HUES6 (cell line): ENCODE measurements at regions not wholly inside any gene's neighbourhood (a gene's known extent, or its start where the extent isn't known, plus 50 kb on each side); places are given as distances from the start of the nearest gene placed in this dataset.

Experiments used
- H3K27ac ChIP-seq: 2 replicates; pipeline ENCODE4 v1.7.0; 2013; ENCODE audit warnings: low read depth, mild to moderate bottlenecking, low read length, inconsistent platforms
- H3K27me3 ChIP-seq: 2 replicates; pipeline ENCODE4 v1.6.1; 2013; ENCODE audit warnings: low read length; ENCODE audit not compliant: control insufficient read depth, insufficient read depth
- H3K36me3 ChIP-seq: 2 replicates; pipeline ENCODE4 v1.6.1; 2013; ENCODE audit warnings: low read length; ENCODE audit not compliant: control insufficient read depth, insufficient read depth
- H3K4me1 ChIP-seq: 2 replicates; pipeline ENCODE4 v1.6.1; 2013; ENCODE audit warnings: low read length; ENCODE audit not compliant: control insufficient read depth, insufficient read depth
- H3K4me3 ChIP-seq: 2 replicates; pipeline ENCODE4 v1.5.1; 2013; ENCODE audit warnings: low read depth, low read length
- H3K9ac ChIP-seq: one replicate; pipeline ENCODE4 v1.6.1; 2013; ENCODE audit warnings: mild to moderate bottlenecking, low read length
- H3K9me3 ChIP-seq: 2 replicates; pipeline ENCODE4 v1.6.1; 2013; ENCODE audit warnings: low read depth, low read length; ENCODE audit not compliant: control insufficient read depth, insufficient read depth

- Histone ChIP-seq H3K27me3 (no peaks in the 10 kb centered on the region), H3K27ac (no peak overlapping the region), H3K4me3 (no peak overlapping the region), H3K9ac (no peak overlapping the region), H3K4me1 (peaks cover 6% of the 10 kb centered on the region; the same call in 1 of the 2 replicates), H3K36me3 (no peaks in the 10 kb centered on the region), H3K9me3 (no peaks in the 10 kb centered on the region)
Measured at GRCh38 chr18:41351430-41351829, 603.6 kb upstream of the PIK3C3 start.

DNA sequence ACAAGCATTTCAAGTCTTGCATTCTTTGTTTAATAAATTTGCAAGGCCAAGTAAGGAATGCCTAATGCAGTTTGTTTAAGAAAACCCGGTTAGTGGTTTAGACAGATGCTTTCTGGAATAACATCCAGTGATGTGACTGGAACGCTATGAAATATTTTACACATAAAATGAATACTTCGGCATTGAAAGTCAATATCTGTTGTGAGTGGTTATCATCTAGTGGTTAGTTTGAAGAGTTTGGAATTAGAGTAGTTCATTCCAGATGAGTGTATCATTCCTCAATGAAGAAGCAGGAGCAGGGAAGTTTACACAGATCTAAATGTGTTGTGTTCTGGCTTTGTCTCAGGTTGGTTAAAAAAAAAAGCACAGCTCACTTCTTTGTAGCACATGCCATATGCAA is 608.0 kb upstream of the PIK3C3 start:
- no peak overlapping the region for H3K27ac ChIP-seq
- H3K9me3 ChIP-seq = no peaks in the 10 kb centered on the region
- no peak overlapping the region for H3K4me3 ChIP-seq
- H3K9ac ChIP-seq = no peak overlapping the region
- no peaks in the 10 kb centered on the region for H3K36me3 ChIP-seq
- no peaks in the 10 kb centered on the region for H3K27me3 ChIP-seq
- H3K4me1 ChIP-seq = no peaks in the 10 kb centered on the region

GRCh38 chr18:41343808-41344207 is 611.2 kb upstream of the PIK3C3 start:
- no peaks in the 10 kb centered on the region for H3K9me3 ChIP-seq
- no peaks in the 10 kb centered on the region for H3K36me3 ChIP-seq
- H3K4me1 ChIP-seq = no peaks in the 10 kb centered on the region
- no peaks in the 10 kb centered on the region for H3K27me3 ChIP-seq
- H3K9ac ChIP-seq = no peak overlapping the region
- no peak overlapping the region for H3K4me3 ChIP-seq
- no peak overlapping the region for H3K27ac ChIP-seq

DNA sequence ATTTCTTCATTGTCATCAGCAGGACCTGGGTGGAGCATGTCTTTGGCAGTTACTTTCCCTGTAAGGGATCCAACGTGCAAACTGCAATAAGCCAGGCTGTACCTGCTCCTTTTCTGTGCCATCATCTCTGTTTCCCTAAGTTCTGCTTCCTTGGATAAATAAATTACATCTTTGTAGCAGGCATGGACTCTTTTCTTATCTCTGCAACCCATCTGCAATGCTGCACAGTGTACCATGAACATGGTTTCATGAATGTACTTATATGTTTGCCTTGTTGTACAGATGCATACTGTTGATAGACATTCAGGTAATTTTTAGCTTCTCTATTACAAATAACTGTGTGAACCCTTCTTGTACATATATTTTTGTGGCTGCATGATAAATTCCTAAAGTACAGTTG is 616.7 kb upstream of the PIK3C3 start:
- no peaks in the 10 kb centered on the region for H3K4me1 ChIP-seq
- H3K9ac ChIP-seq = no peak overlapping the region
- no peaks in the 10 kb centered on the region for H3K36me3 ChIP-seq
- H3K4me3 ChIP-seq = no peak overlapping the region
- H3K27me3 ChIP-seq = no peaks in the 10 kb centered on the region
- H3K9me3 ChIP-seq = no peaks in the 10 kb centered on the region
- no peak overlapping the region for H3K27ac ChIP-seq

- H3K9ac ChIP-seq = no peak overlapping the region
- peaks cover 25% of the 10 kb centered on the region for H3K9me3 ChIP-seq
- no peaks in the 10 kb centered on the region for H3K4me1 ChIP-seq
- no peaks in the 10 kb centered on the region for H3K36me3 ChIP-seq
- no peak overlapping the region for H3K4me3 ChIP-seq
- no peak overlapping the region for H3K27ac ChIP-seq
- H3K27me3 ChIP-seq = no peaks in the 10 kb centered on the region
Measured at GRCh38 chr18:41331661-41332060, 623.4 kb upstream of the PIK3C3 start.

- Histone ChIP-seq H3K9ac (no peak overlapping the region), H3K27me3 (no peaks in the 10 kb centered on the region), H3K4me1 (no peaks in the 10 kb centered on the region), H3K4me3 (no peak overlapping the region), H3K27ac (no peak overlapping the region), H3K9me3 (peaks cover 41% of the 10 kb centered on the region), H3K36me3 (no peaks in the 10 kb centered on the region)
Measured at GRCh38 chr18:41326311-41326710, 628.7 kb upstream of the PIK3C3 start.

DNA sequence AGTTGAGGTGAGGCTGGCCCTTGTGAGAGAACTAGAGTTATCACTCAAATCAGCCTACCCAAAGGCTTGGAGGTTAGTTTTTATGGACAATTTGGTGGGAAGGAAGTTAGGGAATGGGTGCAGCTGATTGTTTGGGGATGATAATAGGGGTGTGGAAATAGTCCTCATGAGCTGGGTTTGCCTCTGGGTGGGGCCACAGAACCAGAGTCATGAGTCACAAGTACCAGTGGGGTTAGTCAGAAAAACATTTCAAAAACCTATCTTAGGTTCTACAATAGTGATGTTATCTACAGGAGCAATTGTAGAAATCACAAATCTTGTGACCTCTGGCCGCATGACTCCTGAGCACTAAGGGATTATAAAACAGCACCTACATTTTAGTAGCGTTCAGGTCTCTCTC is 630.1 kb upstream of the PIK3C3 start:
- Histone ChIP-seq H3K27ac (no peak overlapping the region), H3K9ac (no peak overlapping the region), H3K36me3 (no peaks in the 10 kb centered on the region), H3K27me3 (no peaks in the 10 kb centered on the region), H3K9me3 (peaks cover 41% of the 10 kb centered on the region), H3K4me1 (no peaks in the 10 kb centered on the region), H3K4me3 (no peak overlapping the region)

DNA sequence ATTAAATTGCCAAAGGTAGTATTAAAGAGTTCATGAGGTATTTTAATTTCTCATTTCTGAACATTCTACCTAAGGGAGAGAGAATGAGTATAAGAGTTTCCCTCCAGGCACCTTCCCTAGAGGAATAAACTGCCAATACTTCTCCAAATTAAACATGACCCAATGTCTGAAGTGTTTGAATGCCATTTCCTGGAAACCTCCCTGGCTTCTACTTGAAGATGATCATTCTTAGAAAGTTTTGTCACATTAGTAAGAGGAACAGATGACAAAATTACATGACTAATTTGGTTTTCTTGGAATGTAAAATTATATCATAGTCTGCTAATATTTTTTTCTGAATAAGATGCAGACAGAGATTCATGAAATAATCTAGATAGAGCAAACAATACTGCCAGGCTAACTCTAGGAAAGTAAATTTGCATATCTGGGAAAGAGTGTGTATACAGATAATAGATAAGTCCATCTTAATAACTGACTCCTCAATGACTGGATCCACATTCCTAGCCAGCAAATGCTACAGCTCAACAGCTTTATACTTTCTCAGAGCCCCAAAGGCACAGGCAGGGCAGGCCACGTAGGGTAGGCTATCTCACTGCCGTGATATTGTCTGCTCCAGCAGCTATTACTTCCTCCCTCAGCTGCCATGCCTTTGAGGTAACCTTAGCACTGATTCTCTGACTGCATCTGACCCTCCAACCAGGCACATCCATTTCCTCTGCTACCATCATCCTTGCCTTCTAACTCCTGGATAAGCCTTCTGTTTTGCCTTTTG is 630.8 kb upstream of the PIK3C3 start:
- Histone ChIP-seq H3K4me1 (no peaks in the 10 kb centered on the region), H3K36me3 (no peaks in the 10 kb centered on the region), H3K27ac (no peak overlapping the region), H3K9ac (no peak overlapping the region), H3K4me3 (no peak overlapping the region), H3K9me3 (peaks cover 36% of the 10 kb centered on the region), H3K27me3 (no peaks in the 10 kb centered on the region)

- Histone ChIP-seq H3K4me1 (no peaks in the 10 kb centered on the region), H3K27ac (no peak overlapping the region), H3K9ac (no peak overlapping the region), H3K9me3 (peaks cover 26% of the 10 kb centered on the region), H3K36me3 (no peaks in the 10 kb centered on the region), H3K4me3 (no peak overlapping the region), H3K27me3 (no peaks in the 10 kb centered on the region)
Measured at GRCh38 chr18:41323044-41323443, 632.0 kb upstream of the PIK3C3 start.

- no peak overlapping the region for H3K4me3 ChIP-seq
- H3K9me3 ChIP-seq = peaks cover 27% of the 10 kb centered on the region
- no peaks in the 10 kb centered on the region for H3K36me3 ChIP-seq
- H3K9ac ChIP-seq = no peak overlapping the region
- no peaks in the 10 kb centered on the region for H3K27me3 ChIP-seq
- no peaks in the 10 kb centered on the region for H3K4me1 ChIP-seq
- no peak overlapping the region for H3K27ac ChIP-seq
Measured at GRCh38 chr18:41320100-41320499, 634.9 kb upstream of the PIK3C3 start.

DNA sequence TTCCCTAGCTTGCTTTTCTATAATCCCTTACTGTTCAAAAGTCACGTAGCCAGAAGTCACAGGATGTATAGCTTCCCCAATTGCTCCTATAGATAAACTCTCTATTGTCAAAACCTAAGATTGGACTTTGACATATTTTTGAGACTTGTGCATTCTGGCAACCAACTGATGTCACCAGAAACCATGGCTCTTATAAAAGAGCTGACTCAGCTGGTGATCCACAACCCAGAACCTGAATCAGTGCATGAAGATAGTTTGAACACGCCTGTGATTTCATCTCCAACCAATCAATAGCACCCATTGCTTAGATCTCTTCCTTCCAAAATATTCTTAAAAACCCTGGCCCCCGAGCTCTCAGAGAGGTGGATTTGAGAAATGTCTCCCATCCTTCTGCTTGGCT is 639.9 kb upstream of the PIK3C3 start:
- H3K9ac ChIP-seq = no peak overlapping the region

More for the DNA sequence above, 639.9 kb upstream of the PIK3C3 start:
- no peak overlapping the region for H3K4me3 ChIP-seq
- H3K9me3 ChIP-seq = peaks cover 42% of the 10 kb centered on the region
- H3K27me3 ChIP-seq = no peaks in the 10 kb centered on the region
- H3K27ac ChIP-seq = no peak overlapping the region
- peaks cover 3% of the 10 kb centered on the region; the same call in 1 of the 2 replicates for H3K36me3 ChIP-seq
- H3K4me1 ChIP-seq = peaks cover 8% of the 10 kb centered on the region; the same call in 1 of the 2 replicates
